ENCODE measurements at regions not wholly inside any gene's neighbourhood (a gene's known extent, or its start where the extent isn't known, plus 50 kb on each side); places are given as distances from the start of the nearest gene placed in this dataset.
"Not testable (repeated sequence)": the region's sequence is repeated elsewhere in the genome, so short reads cannot be mapped to it uniquely, and the experiment has no call there.

DNA sequence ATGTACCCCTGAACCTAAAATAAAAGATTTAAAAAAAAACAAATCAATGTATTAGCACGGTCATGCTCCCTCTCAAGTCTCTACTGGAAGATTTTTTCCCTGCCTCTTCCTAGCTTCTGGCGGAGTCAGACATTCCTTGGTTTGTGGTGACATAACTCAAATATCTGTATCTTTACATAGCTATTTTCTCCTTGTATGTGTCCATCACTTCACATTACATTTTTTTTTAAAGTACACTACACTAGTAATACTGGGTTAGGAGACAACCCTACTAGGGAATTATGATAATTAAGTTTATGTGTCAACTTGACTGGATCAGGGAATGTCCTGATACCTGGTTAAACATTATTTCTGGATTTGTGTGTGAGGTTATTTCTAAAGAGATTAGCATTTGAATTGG lies 1197.9 kb downstream of the TECRL start:
- TF ChIP-seq, protein P1, sequence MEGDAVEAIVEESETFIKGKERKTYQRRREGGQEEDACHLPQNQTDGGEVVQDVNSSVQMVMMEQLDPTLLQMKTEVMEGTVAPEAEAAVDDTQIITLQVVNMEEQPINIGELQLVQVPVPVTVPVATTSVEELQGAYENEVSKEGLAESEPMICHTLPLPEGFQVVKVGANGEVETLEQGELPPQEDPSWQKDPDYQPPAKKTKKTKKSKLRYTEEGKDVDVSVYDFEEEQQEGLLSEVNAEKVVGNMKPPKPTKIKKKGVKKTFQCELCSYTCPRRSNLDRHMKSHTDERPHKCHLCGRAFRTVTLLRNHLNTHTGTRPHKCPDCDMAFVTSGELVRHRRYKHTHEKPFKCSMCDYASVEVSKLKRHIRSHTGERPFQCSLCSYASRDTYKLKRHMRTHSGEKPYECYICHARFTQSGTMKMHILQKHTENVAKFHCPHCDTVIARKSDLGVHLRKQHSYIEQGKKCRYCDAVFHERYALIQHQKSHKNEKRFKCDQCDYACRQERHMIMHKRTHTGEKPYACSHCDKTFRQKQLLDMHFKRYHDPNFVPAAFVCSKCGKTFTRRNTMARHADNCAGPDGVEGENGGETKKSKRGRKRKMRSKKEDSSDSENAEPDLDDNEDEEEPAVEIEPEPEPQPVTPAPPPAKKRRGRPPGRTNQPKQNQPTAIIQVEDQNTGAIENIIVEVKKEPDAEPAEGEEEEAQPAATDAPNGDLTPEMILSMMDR (IDR thresholded peaks at IDR 0.05; ENCODE audit: low read depth, low read length): no peak
- no peak overlapping the region for H3K4me3 ChIP-seq (ENCODE audit: low read depth, low read length)

GRCh38 chr4:63193029-63193428 lies 1216.2 kb downstream of the TECRL start:
- not testable (repeated sequence) for H3K4me3 ChIP-seq (ENCODE audit: low read depth, low read length)

DNA sequence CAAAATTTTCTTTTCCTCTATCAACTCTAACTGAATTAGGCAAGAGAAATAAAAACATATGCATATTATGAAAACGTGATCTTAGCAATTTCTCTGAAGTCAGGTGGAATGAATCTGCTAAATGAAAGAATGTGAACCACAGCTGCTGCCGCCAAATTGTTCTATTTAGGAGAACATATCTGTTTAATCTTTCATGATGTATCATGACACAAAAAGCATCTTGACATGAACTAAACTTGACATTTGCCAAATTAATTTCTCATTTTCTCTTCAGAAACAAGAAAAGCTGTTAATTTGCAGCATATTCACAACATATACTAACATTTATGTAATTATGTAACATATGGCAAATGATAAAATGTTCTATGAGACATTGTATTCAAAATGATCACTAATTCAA lies 1237.9 kb downstream of the TECRL start:
- TF ChIP-seq, protein P1 (IDR thresholded peaks at IDR 0.05; ENCODE audit: low read depth, low read length): no peak
- no peak overlapping the region for H3K4me3 ChIP-seq (ENCODE audit: low read depth, low read length)

GRCh38 chr4:63170923-63171322 lies 1238.3 kb downstream of the TECRL start:
- TF ChIP-seq, protein P1 (IDR thresholded peaks at IDR 0.05; ENCODE audit: low read depth, low read length): no peak
- H3K4me3 ChIP-seq (ENCODE audit: low read depth, low read length): no peak overlapping the region

GRCh38 chr4:63169836-63170235 lies 1239.4 kb downstream of the TECRL start:
- TF ChIP-seq, protein P1 (IDR thresholded peaks at IDR 0.05; ENCODE audit: low read depth, low read length): no peak
- no peak overlapping the region for H3K4me3 ChIP-seq (ENCODE audit: low read depth, low read length)

DNA sequence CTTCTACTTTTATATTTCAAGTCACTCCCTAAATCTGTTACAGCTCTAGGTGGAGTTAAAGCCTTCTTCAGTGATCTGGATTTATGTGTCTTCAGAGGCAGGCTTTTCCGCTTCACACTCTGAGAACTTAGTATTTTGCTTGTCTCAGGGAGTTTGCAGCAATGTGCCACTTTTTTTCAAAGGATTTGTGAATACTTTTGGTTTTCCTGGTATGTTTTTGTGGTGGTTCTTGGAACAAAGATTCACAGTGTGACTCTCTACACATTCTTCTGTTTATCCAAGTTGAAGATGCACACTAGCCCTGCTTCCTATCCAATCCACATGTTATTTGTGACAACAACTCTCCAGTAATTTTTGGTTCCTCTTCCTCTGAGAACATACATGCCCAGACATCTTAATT lies 1253.7 kb downstream of the TECRL start:
- no peak overlapping the region for H3K4me3 ChIP-seq (ENCODE audit: low read depth, low read length)
- TF ChIP-seq, protein P1 (IDR thresholded peaks at IDR 0.05; ENCODE audit: low read depth, low read length): no peak

DNA sequence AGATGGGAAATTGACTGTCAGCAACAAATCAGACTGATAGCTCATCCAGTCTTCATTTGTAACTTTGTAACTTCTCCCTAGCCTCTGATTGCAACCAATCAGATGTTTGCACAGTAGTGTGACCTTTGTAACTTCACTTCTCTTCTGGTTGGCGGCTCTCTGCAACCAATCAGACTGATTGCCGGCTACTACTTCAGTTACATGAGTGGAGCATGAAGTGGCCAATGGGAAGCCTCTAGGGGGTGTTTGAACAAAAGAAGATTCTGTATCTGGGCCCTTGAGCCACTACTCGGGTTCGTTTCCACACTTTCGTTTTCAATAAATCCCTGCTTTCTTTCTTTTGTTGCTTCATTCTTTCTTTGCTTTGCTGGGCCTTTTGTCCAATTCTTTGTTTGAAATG lies 1285.8 kb downstream of the TECRL start:
- H3K4me3 ChIP-seq (ENCODE audit: low read depth, low read length): no peak overlapping the region
- TF ChIP-seq, protein P1 (IDR thresholded peaks at IDR 0.05; ENCODE audit: low read depth, low read length): no peak

DNA sequence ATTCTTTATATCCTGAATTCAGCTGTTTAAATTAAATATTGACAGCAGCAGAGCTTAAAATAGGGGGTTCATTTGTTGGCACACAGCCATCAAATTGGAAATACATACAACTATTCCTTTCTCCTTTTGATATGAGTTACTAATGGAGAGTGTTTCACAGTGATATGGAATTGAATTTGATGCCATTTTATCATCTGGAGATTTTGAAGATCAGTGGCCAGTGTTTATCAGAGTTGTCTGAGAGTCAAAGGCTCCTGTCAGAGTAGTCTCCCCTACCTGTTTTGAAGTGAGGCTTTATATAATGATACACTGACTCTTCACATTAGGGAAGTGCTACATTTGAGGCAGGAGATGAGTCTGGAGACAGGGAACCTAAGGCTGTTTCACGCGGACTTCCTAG lies 1286.3 kb downstream of the TECRL start:
- TF ChIP-seq, protein P1 (IDR thresholded peaks at IDR 0.05; ENCODE audit: low read depth, low read length): no peak

More for the DNA sequence above, 1286.3 kb downstream of the TECRL start:
- H3K4me3 ChIP-seq (ENCODE audit: low read depth, low read length): no peak overlapping the region

Measured in WI38 (cell line).